K562 (cell line): ENCODE measurements at regions not wholly inside any gene's neighbourhood (a gene's known extent, or its start where the extent isn't known, plus 50 kb on each side); places are given as distances from the start of the nearest gene placed in this dataset.

ENCODE experiments used
- ARID1B ChIP-seq: fragments of 450-650 bp; IDR thresholded peaks from 2 replicates; pipeline ENCODE4 v1.6.1; 2016; ENCODE audit warnings: antibody characterized with exemption, mild to moderate bottlenecking, inconsistent platforms
- CBFA2T3 ChIP-seq: fragments of 450-650 bp; IDR thresholded peaks from 2 replicates; pipeline ENCODE4 v1.6.1; 2017
- DPF2 ChIP-seq: fragments of 450-650 bp; IDR thresholded peaks from 2 replicates; pipeline ENCODE4 v1.6.1; 2016
- GABPA ChIP-seq: fragments of 200-800 bp; sonication (Bioruptor generic); conservative IDR thresholded peaks from 2 replicates; pipeline ENCODE4 v1.6.1; 2016; ENCODE audit warnings: low read depth, missing genetic modification characterization, missing compliant biosample characterization
- GATA2 ChIP-seq: sonication (generic); formaldehyde crosslinking; IDR thresholded peaks from 2 replicates; pipeline ENCODE4 v1.4.0; 2020; ENCODE audit warnings: mild to moderate bottlenecking, missing genetic modification reagents
- HNRNPL ChIP-seq: fragments of 200-400 bp; formaldehyde crosslinking; IDR thresholded peaks from 2 replicates; pipeline ENCODE4 v1.6.1; 2017; ENCODE audit warnings: low read depth, mild to moderate bottlenecking, low read length
- JUND ChIP-seq, 2 experiments: IDR thresholded peaks; 2 replicates in 1 of 2; 3 replicates in 1 of 2; pipeline ENCODE4 v1.6.1; 2011; ENCODE audit warnings: borderline replicate concordance in 2 of 2, low read depth in 2 of 2, low read length in 2 of 2, improper control_type of control experiment in 1 of 2, missing biosample characterization in 1 of 2, missing genetic modification characterization in 1 of 2, missing genetic modification reagents in 1 of 2
- KAT2B ChIP-seq: IDR thresholded peaks from one replicate; pipeline ENCODE4 v1.6.1; 2012; ENCODE audit warnings: low read depth, mild to moderate bottlenecking, control low read depth, inconsistent platforms, low read length, moderate library complexity
- MTA3 ChIP-seq: fragments of 450-650 bp; formaldehyde crosslinking; IDR thresholded peaks from 2 replicates; pipeline ENCODE4 v1.6.1; 2017; ENCODE audit warnings: mild to moderate bottlenecking, borderline replicate concordance
- MYNN ChIP-seq, 2 experiments: sonication (generic); formaldehyde crosslinking in 1 of 2; IDR thresholded peaks; 2 replicates each; pipeline versions ENCODE4 v1.5.0 to v1.6.1; 2016 to 2020; ENCODE audit warnings: antibody characterized with exemption in 1 of 2, missing genetic modification reagents in 1 of 2
- NONO ChIP-seq, 2 experiments: fragments of 200-400 bp in 1 of 2; fragments of 450-650 bp in 1 of 2; formaldehyde crosslinking in 1 of 2; IDR thresholded peaks; 2 replicates each; pipeline ENCODE4 v1.6.1; 2017; ENCODE audit warnings: low read depth in 2 of 2, mild to moderate bottlenecking in 2 of 2, moderate library complexity in 2 of 2, low read length in 1 of 2
- POLR2AphosphoS5 ChIP-seq: IDR thresholded peaks from 2 replicates; pipeline ENCODE4 v1.6.1; 2011; ENCODE audit warnings: mild to moderate bottlenecking, low read depth, low read length, moderate library complexity; ENCODE audit not compliant: control insufficient read depth, insufficient read depth
- POLR2G ChIP-seq: fragments of 200-400 bp; formaldehyde crosslinking; IDR thresholded peaks from 2 replicates; pipeline ENCODE4 v1.6.1; 2017; ENCODE audit warnings: low read depth, mild to moderate bottlenecking, antibody characterized with exemption, low read length, moderate library complexity
- SRSF1 ChIP-seq: fragments of 200-400 bp; formaldehyde crosslinking; IDR thresholded peaks from 2 replicates; pipeline ENCODE4 v1.6.1; 2017; ENCODE audit warnings: mild to moderate bottlenecking, low read depth, low read length, moderate library complexity
- TAF1 ChIP-seq: IDR thresholded peaks from 2 replicates; pipeline ENCODE4 v1.6.1; 2011; ENCODE audit warnings: mild to moderate bottlenecking, low read length, moderate library complexity; ENCODE audit not compliant: insufficient read depth, control insufficient read depth, severe bottlenecking; ENCODE audit errors: extremely low read depth
- ZBTB26 ChIP-seq: fragments of 450-650 bp; formaldehyde crosslinking; IDR thresholded peaks from 2 replicates; pipeline ENCODE4 v1.4.0; 2022; ENCODE audit warnings: missing genetic modification characterization
- ZMIZ1 ChIP-seq, 2 experiments: fragments of 150-350 bp in 1 of 2; IDR thresholded peaks; 2 replicates each; pipeline ENCODE4 v1.6.1; 2012 to 2016; ENCODE audit warnings: low read depth in 2 of 2, low read length in 2 of 2, mild to moderate bottlenecking in 1 of 2, moderate library complexity in 1 of 2
- TF ChIP-seq, protein P1 (sequence below): fragments of 200-800 bp; sonication (Bioruptor generic); IDR thresholded peaks from 2 replicates; pipeline ENCODE4 v1.6.1; 2017; ENCODE audit warnings: missing genetic modification characterization, missing compliant biosample characterization

DNA sequence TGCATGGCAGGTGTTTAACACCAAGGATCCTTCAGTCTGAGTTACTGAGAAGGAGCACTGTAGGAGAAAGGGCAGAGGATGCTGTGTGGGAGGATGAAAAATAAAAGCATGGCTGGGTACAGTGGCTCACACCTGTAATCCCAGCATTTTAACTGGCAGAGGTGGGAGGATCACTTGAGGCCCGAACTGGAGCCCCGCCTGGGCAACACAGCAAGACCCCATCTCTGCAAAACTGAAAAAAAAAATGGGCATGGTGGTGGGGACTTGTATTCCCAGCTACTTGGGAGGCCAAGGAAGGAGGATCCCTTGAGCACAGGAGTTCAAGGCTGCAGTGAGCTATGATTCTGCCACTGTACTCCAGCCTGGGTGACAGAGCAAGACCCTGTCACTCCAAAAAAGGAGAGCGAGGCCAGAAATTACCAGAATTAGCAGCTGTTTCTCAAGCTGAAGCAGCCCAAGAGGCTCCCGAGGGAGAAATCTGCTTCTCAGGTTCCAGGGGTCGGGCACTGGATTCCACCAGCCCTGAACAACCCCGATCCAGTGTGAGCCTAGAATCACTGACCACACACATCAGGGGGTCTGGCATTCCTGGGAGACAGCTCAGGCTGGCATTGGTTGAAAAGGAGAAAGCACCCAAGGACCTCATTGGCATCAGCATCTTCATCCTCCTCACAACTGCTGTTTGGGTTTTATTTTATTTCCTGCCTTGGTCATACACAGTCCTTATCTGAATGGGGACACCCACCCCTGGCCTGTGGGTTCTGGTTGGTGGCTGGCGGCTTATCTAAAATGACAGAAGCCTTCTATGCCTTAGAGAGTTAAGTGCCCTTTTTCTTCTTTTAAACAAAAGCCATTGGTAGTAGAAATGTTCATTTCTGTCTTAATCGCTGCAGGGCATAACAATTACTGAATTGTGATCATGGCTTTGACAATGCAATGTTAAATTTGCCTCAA, 66.3 kb upstream of the TRIM2 start (continued):
- no peak for TF ChIP-seq NONO (IDR thresholded peaks at IDR 0.05; ENCODE audit: low read depth in 2 of 2, low read length in 1 of 2)
- TF ChIP-seq DPF2, result peak; percentile 85
- peak; percentile 70 for TF ChIP-seq GATA2
- TF ChIP-seq ARID1B, result peak; percentile 91
- TF ChIP-seq GABPA, result no peak
- no peak for TF ChIP-seq KAT2B
- peak; percentile 44; the same call in 1 of the 2 replicates for TF ChIP-seq MYNN (IDR thresholded peaks at IDR 0.05)
- no peak for TF ChIP-seq MYNN (CRISPR knock-in tag; IDR thresholded peaks at IDR 0.05)
- no peak for TF ChIP-seq ZBTB26 (CRISPR knock-in tag)
- TF ChIP-seq MTA3, result no peak
- peak; percentile 85 for TF ChIP-seq CBFA2T3
- TF ChIP-seq JUND (IDR thresholded peaks at IDR 0.05; ENCODE audit: borderline replicate concordance, low read depth, low read length), result peak; percentile 72
- no peak for TF ChIP-seq JUND (tag; IDR thresholded peaks at IDR 0.05; ENCODE audit: borderline replicate concordance, low read depth, low read length)
- TF ChIP-seq HNRNPL, result no peak
- TF ChIP-seq POLR2G, result no peak
- TF ChIP-seq ZMIZ1 (IDR thresholded peaks at IDR 0.05; ENCODE audit: low read depth in 2 of 2, low read length in 2 of 2), result peak in 1 of 2 experiments; percentile 71; a peak in 1 of 4 replicates
- TF ChIP-seq, protein P1, sequence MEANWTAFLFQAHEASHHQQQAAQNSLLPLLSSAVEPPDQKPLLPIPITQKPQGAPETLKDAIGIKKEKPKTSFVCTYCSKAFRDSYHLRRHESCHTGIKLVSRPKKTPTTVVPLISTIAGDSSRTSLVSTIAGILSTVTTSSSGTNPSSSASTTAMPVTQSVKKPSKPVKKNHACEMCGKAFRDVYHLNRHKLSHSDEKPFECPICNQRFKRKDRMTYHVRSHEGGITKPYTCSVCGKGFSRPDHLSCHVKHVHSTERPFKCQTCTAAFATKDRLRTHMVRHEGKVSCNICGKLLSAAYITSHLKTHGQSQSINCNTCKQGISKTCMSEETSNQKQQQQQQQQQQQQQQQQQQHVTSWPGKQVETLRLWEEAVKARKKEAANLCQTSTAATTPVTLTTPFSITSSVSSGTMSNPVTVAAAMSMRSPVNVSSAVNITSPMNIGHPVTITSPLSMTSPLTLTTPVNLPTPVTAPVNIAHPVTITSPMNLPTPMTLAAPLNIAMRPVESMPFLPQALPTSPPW (CRISPR knock-in tag), result peak; percentile 41; the same call in 1 of the 2 replicates
- TF ChIP-seq TAF1, result no peak
- peak; percentile 79 for TF ChIP-seq POLR2AphosphoS5
- no peak for TF ChIP-seq SRSF1
